ENCODE measurements at regions not wholly inside any gene's neighbourhood (a gene's known extent, or its start where the extent isn't known, plus 50 kb on each side); places are given as distances from the start of the nearest gene placed in this dataset.

- Histone ChIP-seq H3K9me2 (replicated peaks; ENCODE audit: insufficient read depth, low read length) (0 out of 2 replicates have a peak, but pooled peaks cover 5% of the 10 kb centered on the region), H3K9me3 (ENCODE audit: low read length) (peaks cover 22% of the 10 kb centered on the region; the same call in 1 of the 2 replicates), H3K79me2 (ENCODE audit: low read length) (no peaks in the 10 kb centered on the region), H3K4me2 (ENCODE audit: low read depth, low read length, poor library complexity, severe bottlenecking) (no peak overlapping the region), H4K20me1 (ENCODE audit: insufficient read depth, low read depth, low read length) (no peaks in the 10 kb centered on the region), H3K9ac (ENCODE audit: low read length) (no peak overlapping the region), H3K27ac (ENCODE audit: low read length) (no peak overlapping the region), H2AFZ (ENCODE audit: low read length) (no peak overlapping the region), H3K27me3 (ENCODE audit: low read length) (no peaks in the 10 kb centered on the region), H3K36me3 (ENCODE audit: insufficient read depth, low read length) (no peaks in the 10 kb centered on the region), H3K4me3 (ENCODE audit: low read length) (no peak overlapping the region), H3K4me1 (ENCODE audit: low read length) (no peaks in the 10 kb centered on the region)
- no peak for DNase-seq
Measured at GRCh38 chr2:77797088-77797487, 274.9 kb upstream of the LRRTM4 start.

DNA sequence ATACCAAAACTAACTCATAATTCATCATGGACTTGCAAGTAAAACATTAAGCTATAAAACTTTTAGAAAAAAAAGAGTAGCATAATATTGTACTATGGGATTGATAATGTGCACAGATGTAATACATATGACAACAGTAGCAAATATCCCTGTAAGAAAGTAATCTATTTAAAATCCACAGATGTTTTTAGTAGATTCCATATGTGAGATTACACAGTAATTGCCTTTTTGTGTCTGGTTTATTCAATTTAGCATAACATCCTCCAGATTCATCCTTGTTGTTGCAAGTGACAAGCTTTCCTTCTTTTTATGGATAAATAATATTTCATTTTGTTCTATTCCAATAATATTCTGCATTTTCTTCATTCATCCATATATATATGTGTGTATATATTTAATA, 278.2 kb upstream of the LRRTM4 start:
- no peaks in the 10 kb centered on the region for H4K20me1 ChIP-seq (ENCODE audit: insufficient read depth, low read depth, low read length)
- H3K36me3 ChIP-seq (ENCODE audit: insufficient read depth, low read length): no peaks in the 10 kb centered on the region
- no peak for DNase-seq
- peaks cover 19% of the 10 kb centered on the region; the same call in 1 of the 2 replicates for H3K9me3 ChIP-seq (ENCODE audit: low read length)
- no peak overlapping the region for H3K27ac ChIP-seq (ENCODE audit: low read length)
- H3K4me2 ChIP-seq (ENCODE audit: low read depth, low read length, poor library complexity, severe bottlenecking): no peak overlapping the region
- H3K4me3 ChIP-seq (ENCODE audit: low read length): no peak overlapping the region
- H3K9ac ChIP-seq (ENCODE audit: low read length): no peak overlapping the region
- H3K4me1 ChIP-seq (ENCODE audit: low read length): no peaks in the 10 kb centered on the region
- no peaks in the 10 kb centered on the region for H3K79me2 ChIP-seq (ENCODE audit: low read length)
- 0 out of 2 replicates have a peak, but pooled peaks cover 5% of the 10 kb centered on the region for H3K9me2 ChIP-seq (replicated peaks; ENCODE audit: insufficient read depth, low read length)
- H2AFZ ChIP-seq (ENCODE audit: low read length): no peak overlapping the region
- no peaks in the 10 kb centered on the region for H3K27me3 ChIP-seq (ENCODE audit: low read length)

DNA sequence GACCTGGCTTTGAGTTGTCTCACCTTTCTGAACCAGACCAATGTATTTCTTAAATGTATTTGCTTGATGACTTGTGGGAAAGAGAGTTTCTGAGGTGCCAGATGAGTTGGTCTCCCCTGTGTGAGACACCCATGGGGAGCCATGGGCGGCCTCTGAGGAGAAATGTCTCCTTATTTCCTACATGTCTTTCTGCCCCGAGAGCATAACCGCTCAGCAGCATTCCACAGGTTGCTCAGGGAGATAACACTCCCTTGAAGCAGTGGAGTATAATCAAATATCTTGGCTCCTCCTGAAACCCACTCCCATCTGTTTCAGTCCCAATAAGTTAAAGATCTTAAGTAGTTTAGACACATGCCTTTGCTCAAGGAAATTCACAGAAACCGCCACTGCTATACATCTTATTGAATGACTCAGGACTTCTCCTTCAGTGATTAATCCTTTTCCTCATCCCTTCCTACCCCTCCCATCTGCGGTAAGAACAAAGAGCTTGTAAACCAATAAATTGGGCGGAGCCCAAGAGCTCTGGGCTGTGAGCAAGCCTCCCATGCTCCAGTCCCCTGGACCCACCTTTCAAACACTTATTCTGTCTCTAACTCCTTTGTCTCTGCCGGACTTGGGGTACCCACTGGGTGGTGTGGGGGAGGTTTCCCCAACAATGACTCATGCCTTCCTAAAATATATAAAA, 285.5 kb upstream of the LRRTM4 start:
- Histone ChIP-seq H2AFZ (ENCODE audit: low read length) (no peak overlapping the region), H3K9ac (ENCODE audit: low read length) (no peak overlapping the region), H3K4me1 (ENCODE audit: low read length) (no peaks in the 10 kb centered on the region), H3K27me3 (ENCODE audit: low read length) (no peaks in the 10 kb centered on the region), H3K36me3 (ENCODE audit: insufficient read depth, low read length) (no peaks in the 10 kb centered on the region), H3K4me2 (ENCODE audit: low read depth, low read length, poor library complexity, severe bottlenecking) (no peak overlapping the region), H3K79me2 (ENCODE audit: low read length) (no peaks in the 10 kb centered on the region), H4K20me1 (ENCODE audit: insufficient read depth, low read depth, low read length) (no peaks in the 10 kb centered on the region), H3K4me3 (ENCODE audit: low read length) (no peak overlapping the region), H3K27ac (ENCODE audit: low read length) (no peak overlapping the region), H3K9me2 (replicated peaks; ENCODE audit: insufficient read depth, low read length) (no peaks in the 10 kb centered on the region), H3K9me3 (ENCODE audit: low read length) (peaks cover 22% of the 10 kb centered on the region)
- no peak for DNase-seq

DNA sequence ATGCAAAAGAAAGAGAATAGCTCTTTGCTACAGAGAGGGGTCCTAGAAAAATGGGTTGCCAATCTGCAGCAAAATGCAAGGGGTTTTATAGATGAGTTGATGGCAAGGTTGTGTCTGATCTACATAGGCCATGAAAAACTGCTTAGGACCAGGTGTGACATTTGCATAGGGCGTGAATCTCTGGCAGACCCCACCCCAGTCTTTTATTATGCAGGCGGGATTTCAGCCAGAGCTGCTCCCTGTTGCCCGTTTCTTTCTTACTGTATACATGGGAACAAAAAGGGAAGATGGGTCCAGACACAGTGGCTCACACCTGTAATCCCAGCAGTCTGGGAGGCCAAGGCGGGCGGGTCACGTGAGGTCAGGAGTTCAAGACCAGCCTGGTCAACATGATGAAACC, 286.4 kb upstream of the LRRTM4 start:
- Histone ChIP-seq H3K79me2 (ENCODE audit: low read length) (no peaks in the 10 kb centered on the region), H3K9me2 (replicated peaks; ENCODE audit: insufficient read depth, low read length) (no peaks in the 10 kb centered on the region), H3K9me3 (ENCODE audit: low read length) (peaks cover 26% of the 10 kb centered on the region), H3K9ac (ENCODE audit: low read length) (no peak overlapping the region), H3K36me3 (ENCODE audit: insufficient read depth, low read length) (no peaks in the 10 kb centered on the region), H2AFZ (ENCODE audit: low read length) (no peak overlapping the region), H3K4me3 (ENCODE audit: low read length) (no peak overlapping the region), H4K20me1 (ENCODE audit: insufficient read depth, low read depth, low read length) (no peaks in the 10 kb centered on the region), H3K27ac (ENCODE audit: low read length) (no peak overlapping the region), H3K4me2 (ENCODE audit: low read depth, low read length, poor library complexity, severe bottlenecking) (no peak overlapping the region), H3K4me1 (ENCODE audit: low read length) (no peaks in the 10 kb centered on the region), H3K27me3 (ENCODE audit: low read length) (no peaks in the 10 kb centered on the region)
- DNase-seq: no peak

GRCh38 chr2:77813599-77813998, 291.4 kb upstream of the LRRTM4 start:
- no peaks in the 10 kb centered on the region for H3K79me2 ChIP-seq (ENCODE audit: low read length)

GRCh38 chr2:77816618-77817017, 294.4 kb upstream of the LRRTM4 start:
- H3K79me2 ChIP-seq (ENCODE audit: low read length): no peaks in the 10 kb centered on the region
- H3K9me3 ChIP-seq (ENCODE audit: low read length): peaks cover 23% of the 10 kb centered on the region
- H3K4me2 ChIP-seq (ENCODE audit: low read depth, low read length, poor library complexity, severe bottlenecking): no peak overlapping the region
- no peaks in the 10 kb centered on the region for H3K9me2 ChIP-seq (replicated peaks; ENCODE audit: insufficient read depth, low read length)
- H3K27ac ChIP-seq (ENCODE audit: low read length): no peak overlapping the region
- no peak overlapping the region for H2AFZ ChIP-seq (ENCODE audit: low read length)
- no peak overlapping the region for H3K9ac ChIP-seq (ENCODE audit: low read length)
- no peaks in the 10 kb centered on the region for H4K20me1 ChIP-seq (ENCODE audit: insufficient read depth, low read depth, low read length)
- H3K36me3 ChIP-seq (ENCODE audit: insufficient read depth, low read length): no peaks in the 10 kb centered on the region
- no peak for DNase-seq
- no peak overlapping the region for H3K4me3 ChIP-seq (ENCODE audit: low read length)
- no peaks in the 10 kb centered on the region for H3K27me3 ChIP-seq (ENCODE audit: low read length)
- H3K4me1 ChIP-seq (ENCODE audit: low read length): no peaks in the 10 kb centered on the region

More at GRCh38 chr2:77813599-77813998, 291.4 kb upstream of the LRRTM4 start:
- no peak for DNase-seq
- Histone ChIP-seq H3K4me1 (ENCODE audit: low read length) (no peaks in the 10 kb centered on the region), H3K9me2 (replicated peaks; ENCODE audit: insufficient read depth, low read length) (no peaks in the 10 kb centered on the region), H3K9ac (ENCODE audit: low read length) (no peak overlapping the region), H3K4me3 (ENCODE audit: low read length) (no peak overlapping the region), H3K36me3 (ENCODE audit: insufficient read depth, low read length) (no peaks in the 10 kb centered on the region), H3K4me2 (ENCODE audit: low read depth, low read length, poor library complexity, severe bottlenecking) (no peak overlapping the region), H2AFZ (ENCODE audit: low read length) (no peak overlapping the region), H3K9me3 (ENCODE audit: low read length) (peaks cover 21% of the 10 kb centered on the region), H3K27me3 (ENCODE audit: low read length) (no peaks in the 10 kb centered on the region), H4K20me1 (ENCODE audit: insufficient read depth, low read depth, low read length) (no peaks in the 10 kb centered on the region), H3K27ac (ENCODE audit: low read length) (no peak overlapping the region)

DNA sequence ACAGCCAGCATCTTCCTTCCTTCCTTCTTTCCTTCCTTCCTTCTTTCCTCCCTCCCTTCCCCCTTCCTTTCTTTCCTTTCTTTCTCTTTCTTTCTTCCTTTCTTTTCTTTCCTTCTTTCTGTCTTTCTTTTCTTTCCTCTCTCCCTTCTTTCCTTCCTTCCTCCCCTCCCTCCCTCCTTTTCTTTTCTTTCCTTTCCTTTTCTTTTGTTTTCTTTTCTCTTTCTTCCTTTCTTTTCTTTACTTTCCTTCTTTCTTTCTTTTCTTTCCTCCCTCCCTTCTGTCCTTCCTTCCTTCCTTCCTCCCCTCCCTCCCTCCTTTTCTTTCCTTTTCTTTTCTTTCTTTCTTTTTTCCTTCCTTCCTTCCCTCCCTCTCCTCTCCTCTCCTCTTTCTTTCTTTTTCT, 296.0 kb upstream of the LRRTM4 start:
- no peak overlapping the region for H3K4me3 ChIP-seq (ENCODE audit: low read length)
- peaks cover 27% of the 10 kb centered on the region for H3K9me3 ChIP-seq (ENCODE audit: low read length)
- DNase-seq: no peak
- no peaks in the 10 kb centered on the region for H3K79me2 ChIP-seq (ENCODE audit: low read length)
- H2AFZ ChIP-seq (ENCODE audit: low read length): no peak overlapping the region
- no peaks in the 10 kb centered on the region for H3K4me1 ChIP-seq (ENCODE audit: low read length)
- no peak overlapping the region for H3K4me2 ChIP-seq (ENCODE audit: low read depth, low read length, poor library complexity, severe bottlenecking)
- no peaks in the 10 kb centered on the region for H3K36me3 ChIP-seq (ENCODE audit: insufficient read depth, low read length)
- no peaks in the 10 kb centered on the region for H3K9me2 ChIP-seq (replicated peaks; ENCODE audit: insufficient read depth, low read length)
- no peak overlapping the region for H3K27ac ChIP-seq (ENCODE audit: low read length)
- H4K20me1 ChIP-seq (ENCODE audit: insufficient read depth, low read depth, low read length): no peaks in the 10 kb centered on the region
- H3K27me3 ChIP-seq (ENCODE audit: low read length): no peaks in the 10 kb centered on the region
- H3K9ac ChIP-seq (ENCODE audit: low read length): no peak overlapping the region

GRCh38 chr2:77823028-77823427, 300.9 kb upstream of the LRRTM4 start:
- no peaks in the 10 kb centered on the region for H3K9me2 ChIP-seq (replicated peaks; ENCODE audit: insufficient read depth, low read length)
- H4K20me1 ChIP-seq (ENCODE audit: insufficient read depth, low read depth, low read length): no peaks in the 10 kb centered on the region
- H2AFZ ChIP-seq (ENCODE audit: low read length): no peak overlapping the region
- no peak overlapping the region for H3K4me3 ChIP-seq (ENCODE audit: low read length)
- no peak for DNase-seq
- H3K79me2 ChIP-seq (ENCODE audit: low read length): no peaks in the 10 kb centered on the region
- no peaks in the 10 kb centered on the region for H3K4me1 ChIP-seq (ENCODE audit: low read length)
- no peak overlapping the region for H3K4me2 ChIP-seq (ENCODE audit: low read depth, low read length, poor library complexity, severe bottlenecking)
- no peaks in the 10 kb centered on the region for H3K27me3 ChIP-seq (ENCODE audit: low read length)
- no peak overlapping the region for H3K9ac ChIP-seq (ENCODE audit: low read length)
- peaks cover 40% of the 10 kb centered on the region for H3K9me3 ChIP-seq (ENCODE audit: low read length)
- H3K36me3 ChIP-seq (ENCODE audit: insufficient read depth, low read length): no peaks in the 10 kb centered on the region
- no peak overlapping the region for H3K27ac ChIP-seq (ENCODE audit: low read length)
